Spinal cord (tissue), 9 donors: ENCODE measurements at regions not wholly inside any gene's neighbourhood (a gene's known extent, or its start where the extent isn't known, plus 50 kb on each side); places are given as distances from the start of the nearest gene placed in this dataset.

Experiments used
- DNase-seq, 6 donors: peaks; one replicate each; pipeline versions ENCODE4 v3.0.0 to v3.0.0-alpha.2; 2013 to 2015; ENCODE audit warnings: low spot score in 6 of 6, low read depth in 4 of 6
- H3K27ac ChIP-seq: one replicate; pipeline ENCODE4 v1.5.1; 2013; ENCODE audit warnings: low read depth, low read length, control low read depth
- H3K27me3 ChIP-seq: one replicate; pipeline ENCODE4 v1.6.1; 2013; ENCODE audit warnings: low read length; ENCODE audit not compliant: control insufficient read depth, insufficient read depth
- H3K36me3 ChIP-seq: one replicate; pipeline ENCODE4 v1.6.1; 2013; ENCODE audit warnings: low read length; ENCODE audit not compliant: control insufficient read depth, insufficient read depth
- H3K4me1 ChIP-seq: one replicate; pipeline ENCODE4 v1.6.1; 2013; ENCODE audit warnings: low read length; ENCODE audit not compliant: control insufficient read depth, insufficient read depth
- H3K4me3 ChIP-seq: one replicate; pipeline ENCODE4 v1.5.1; 2013; ENCODE audit warnings: low read depth, low read length, control low read depth
- H3K9me3 ChIP-seq: one replicate; pipeline ENCODE4 v1.6.1; 2013; ENCODE audit warnings: low read length; ENCODE audit not compliant: control insufficient read depth, insufficient read depth
- WGBS: methylation state at CpG from one replicate; pipeline ENCODE4 v1.1.5; 2013; ENCODE audit warnings: missing lambda C conversion rate; ENCODE audit not compliant: insufficient coverage; 5-methylcytosine and 5-hydroxymethylcytosine counted together
- donor health status: healthy.

DNA sequence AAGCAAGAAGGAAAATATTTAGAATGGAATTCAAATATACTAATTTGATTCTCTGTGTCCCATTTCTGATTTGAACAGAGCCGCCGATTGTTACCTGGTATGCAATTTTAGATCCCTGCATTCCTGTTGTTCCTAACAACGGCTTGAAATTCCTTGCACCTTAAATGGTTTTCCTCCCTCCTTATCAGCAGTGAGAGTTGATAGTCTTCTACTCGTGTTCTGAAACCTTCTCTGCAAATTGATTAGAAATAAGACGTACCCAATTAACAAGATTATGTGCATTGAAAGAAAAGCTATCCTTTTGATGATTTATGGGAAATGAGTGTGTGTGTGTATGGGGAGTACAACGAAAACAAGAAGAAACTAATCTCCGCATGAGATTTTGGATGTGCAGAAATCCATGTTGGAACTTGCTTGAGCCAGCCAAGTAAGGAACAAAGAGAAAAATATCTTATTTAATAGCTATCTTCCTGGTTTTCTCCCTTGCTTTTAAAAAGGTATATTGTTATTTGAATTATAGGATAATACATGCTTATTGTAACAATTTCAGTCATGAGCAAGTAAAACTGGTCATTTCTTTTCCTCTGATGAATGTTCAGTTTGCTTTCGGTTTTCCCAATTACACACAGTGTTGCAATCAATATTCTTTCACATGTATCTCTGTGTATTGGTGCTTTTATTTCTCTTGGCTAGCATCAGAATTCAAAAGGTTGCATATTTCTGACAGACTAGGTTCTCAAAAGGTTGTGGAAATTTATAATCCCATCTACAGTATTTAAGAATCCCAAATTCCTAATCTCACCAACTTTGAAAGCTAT lies 211.1 kb upstream of the ACTBL2 start:
- peaks cover 7% of the 10 kb centered on the region for H3K4me1 ChIP-seq
- H3K27me3 ChIP-seq, result no peaks in the 10 kb centered on the region
- no peaks in the 10 kb centered on the region for H3K36me3 ChIP-seq
- no peak for DNase-seq
- WGBS, result 100% methylated on average over 1 of the region's 8 CpGs
- H3K27ac ChIP-seq, result peak overlapping the region; percentile 50
- no peaks in the 10 kb centered on the region for H3K9me3 ChIP-seq
- no peak overlapping the region for H3K4me3 ChIP-seq

GRCh38 chr5:57692582-57693487 lies 210.2 kb upstream of the ACTBL2 start:
- Histone ChIP-seq H3K4me1 (peaks cover 7% of the 10 kb centered on the region), H3K36me3 (no peaks in the 10 kb centered on the region), H3K27me3 (no peaks in the 10 kb centered on the region), H3K27ac (peak overlapping the region; percentile 61), H3K9me3 (no peaks in the 10 kb centered on the region), H3K4me3 (no peak overlapping the region)
- 56% methylated on average over 3 of the region's 6 CpGs for WGBS
- peak in 1 of 6 donors; percentile 41 for DNase-seq

- Histone ChIP-seq H3K9me3 (no peaks in the 10 kb centered on the region), H3K4me3 (no peak overlapping the region), H3K27me3 (no peaks in the 10 kb centered on the region), H3K4me1 (peaks cover 7% of the 10 kb centered on the region), H3K36me3 (no peaks in the 10 kb centered on the region), H3K27ac (no peak overlapping the region)
- WGBS, result no CpG with 5 or more reads among the region's 2 CpGs
- no peak for DNase-seq
These were observed 208.1 kb upstream of the ACTBL2 start for GRCh38 chr5:57690724-57691123.

DNA sequence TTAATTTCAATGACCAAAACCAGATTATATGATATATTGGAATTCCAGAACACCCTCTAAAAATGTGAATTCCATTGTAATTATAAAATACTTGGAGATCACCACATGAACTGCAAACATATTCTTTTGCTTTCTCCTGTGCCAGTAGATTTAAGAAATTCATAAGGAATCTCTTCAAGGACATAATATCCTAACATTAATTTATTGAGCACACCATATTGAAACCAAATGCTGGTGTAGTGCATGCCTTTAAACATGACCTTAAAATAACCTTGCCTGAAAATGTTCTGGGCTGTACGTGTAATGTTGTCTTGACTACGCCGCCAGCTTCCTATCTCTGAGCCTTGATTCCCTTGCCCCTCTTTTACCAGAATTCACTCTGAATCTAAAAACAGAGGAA lies 205.0 kb upstream of the ACTBL2 start:
- Histone ChIP-seq H3K36me3 (no peaks in the 10 kb centered on the region), H3K4me1 (no peaks in the 10 kb centered on the region), H3K4me3 (no peak overlapping the region), H3K9me3 (no peaks in the 10 kb centered on the region), H3K27ac (no peak overlapping the region), H3K27me3 (no peaks in the 10 kb centered on the region)
- no peak for DNase-seq
- WGBS, result 96% methylated on average over 3 of the region's 3 CpGs

- Histone ChIP-seq H3K9me3 (no peaks in the 10 kb centered on the region), H3K36me3 (no peaks in the 10 kb centered on the region), H3K27ac (no peak overlapping the region), H3K4me1 (no peaks in the 10 kb centered on the region), H3K4me3 (no peak overlapping the region), H3K27me3 (no peaks in the 10 kb centered on the region)
- WGBS, result 83% methylated on average over 1 of the region's 3 CpGs
- DNase-seq, result peak in 1 of 6 donors; percentile 29
These were observed 203.1 kb upstream of the ACTBL2 start for GRCh38 chr5:57685516-57686255.

DNA sequence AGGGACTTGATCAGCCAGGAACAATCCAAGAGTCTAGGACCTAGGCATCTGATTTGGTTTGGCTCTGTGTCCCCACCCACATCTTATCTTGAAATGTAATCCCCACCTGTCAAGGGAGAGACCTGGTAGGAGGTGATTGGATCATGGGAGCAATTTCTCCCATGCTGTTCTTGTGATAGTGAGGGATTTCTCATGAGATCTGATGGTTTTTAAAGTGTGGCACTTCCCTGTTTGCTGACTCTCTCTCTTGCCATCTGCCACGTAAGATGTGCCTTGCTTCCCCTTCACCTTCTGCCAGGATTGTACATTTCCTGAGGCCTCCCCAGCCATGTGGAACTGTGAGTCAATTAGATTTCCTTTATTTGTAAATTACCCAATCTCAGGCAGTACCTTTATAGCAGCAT lies 201.7 kb upstream of the ACTBL2 start:
- WGBS, result 83% methylated on average over 1 of the region's 1 CpG
- Histone ChIP-seq H3K27me3 (no peaks in the 10 kb centered on the region), H3K9me3 (no peaks in the 10 kb centered on the region), H3K4me1 (no peaks in the 10 kb centered on the region), H3K4me3 (no peak overlapping the region), H3K27ac (no peak overlapping the region), H3K36me3 (no peaks in the 10 kb centered on the region)
- no peak for DNase-seq

DNA sequence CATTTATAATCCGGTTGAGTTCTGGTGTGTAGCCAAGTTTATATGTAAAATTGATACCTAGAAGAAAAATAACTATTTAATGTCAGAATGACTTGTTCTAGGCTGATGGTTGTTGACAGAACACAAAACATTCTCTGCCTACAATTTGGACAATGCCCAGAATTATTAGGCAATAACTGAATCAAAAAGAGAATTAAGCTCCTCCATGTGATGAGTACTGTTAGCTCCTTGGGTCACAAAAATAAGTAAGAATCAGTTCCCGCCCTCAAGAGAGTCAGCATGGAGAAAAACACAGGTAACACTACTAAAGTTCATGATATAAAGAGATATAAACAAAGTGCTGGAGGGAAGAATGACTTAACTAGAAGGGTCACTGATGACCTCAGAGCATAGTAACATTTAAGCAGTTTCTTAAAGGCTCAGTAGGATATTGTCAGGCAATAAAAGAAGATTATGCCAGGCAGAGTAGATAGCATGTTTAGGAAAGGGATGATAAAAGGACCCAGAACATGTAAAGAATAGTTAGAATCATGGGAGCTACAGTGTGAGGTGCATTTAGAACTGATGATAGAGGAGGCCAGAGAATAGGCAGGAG lies 200.5 kb upstream of the ACTBL2 start:
- DNase-seq, result no peak

GRCh38 chr5:57681942-57682341 lies 199.3 kb upstream of the ACTBL2 start:
- H3K27ac ChIP-seq, result no peak overlapping the region
- H3K36me3 ChIP-seq, result no peaks in the 10 kb centered on the region
- DNase-seq, result no peak
- WGBS, result 79% methylated on average over 2 of the region's 3 CpGs
- no peak overlapping the region for H3K4me3 ChIP-seq
- H3K27me3 ChIP-seq, result no peaks in the 10 kb centered on the region
- H3K4me1 ChIP-seq, result no peaks in the 10 kb centered on the region
- no peaks in the 10 kb centered on the region for H3K9me3 ChIP-seq

More for the DNA sequence above, 200.5 kb upstream of the ACTBL2 start:
- Histone ChIP-seq H3K9me3 (no peaks in the 10 kb centered on the region), H3K27me3 (no peaks in the 10 kb centered on the region), H3K4me3 (no peak overlapping the region), H3K27ac (no peak overlapping the region), H3K36me3 (no peaks in the 10 kb centered on the region), H3K4me1 (no peaks in the 10 kb centered on the region)
- no CpG with 5 or more reads among the region's 2 CpGs for WGBS

DNA sequence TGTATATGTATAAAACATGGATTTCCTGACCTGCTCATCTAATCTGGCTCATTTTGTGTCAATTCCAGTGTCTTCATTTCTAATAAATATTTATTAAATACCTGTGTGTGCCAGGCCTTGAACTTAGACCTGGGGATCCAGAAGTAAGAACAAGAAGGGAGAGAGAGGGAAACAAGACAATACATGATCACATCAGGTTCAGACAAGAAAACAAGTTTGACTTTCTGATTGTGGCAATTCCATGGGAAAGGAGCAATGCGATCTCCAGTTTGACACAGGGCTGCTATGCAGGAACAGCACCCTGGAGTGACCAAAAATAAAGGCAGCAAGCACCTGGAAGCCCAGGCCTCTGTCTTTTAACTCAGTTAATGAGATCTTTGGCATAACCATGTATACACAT lies 198.1 kb upstream of the ACTBL2 start:
- no peaks in the 10 kb centered on the region for H3K27me3 ChIP-seq
- no peaks in the 10 kb centered on the region for H3K36me3 ChIP-seq
- 87% methylated on average over 1 of the region's 1 CpG for WGBS
- H3K4me1 ChIP-seq, result no peaks in the 10 kb centered on the region
- H3K27ac ChIP-seq, result no peak overlapping the region
- no peaks in the 10 kb centered on the region for H3K9me3 ChIP-seq
- no peak overlapping the region for H3K4me3 ChIP-seq
- DNase-seq, result no peak
